Globus pallidus (tissue), 1 donor: ENCODE measurements at regions not wholly inside any gene's neighbourhood (a gene's known extent, or its start where the extent isn't known, plus 50 kb on each side); places are given as distances from the start of the nearest gene placed in this dataset.
"Not testable (repeated sequence)": the region's sequence is repeated elsewhere in the genome, so short reads cannot be mapped to it uniquely, and the experiment has no call there.

Source experiments
- DNase-seq: peaks from one replicate; pipeline ENCODE4 v3.0.0-alpha.2; 2015; ENCODE audit warnings: low spot score

DNA sequence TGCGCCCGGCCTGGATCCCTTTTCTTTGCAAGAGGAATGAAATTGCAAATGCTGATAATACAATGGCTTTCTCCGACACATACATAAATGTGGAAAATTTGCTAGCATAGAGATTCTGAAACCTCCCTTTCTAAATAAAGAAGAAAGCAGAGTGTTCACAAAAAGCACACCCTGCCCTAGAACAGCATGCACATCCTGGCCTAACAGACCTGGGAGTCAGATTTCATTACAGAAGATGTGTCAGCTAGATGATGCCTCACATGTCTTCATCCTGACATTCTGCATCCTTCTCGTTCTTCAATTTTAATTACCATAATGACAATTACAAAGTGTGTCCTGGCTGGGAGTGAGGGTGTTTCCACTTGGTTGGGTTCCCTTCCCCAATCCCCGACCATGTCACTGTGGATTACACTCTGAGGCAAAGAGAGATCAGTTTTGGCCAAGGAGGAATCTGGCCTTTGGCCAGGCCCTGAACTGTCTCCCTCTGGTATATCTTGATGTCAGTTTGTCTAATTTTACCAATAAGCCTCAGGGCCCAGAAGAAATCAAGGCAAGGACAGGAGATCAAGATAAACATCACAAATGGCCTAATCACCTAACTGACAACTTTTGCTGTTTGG lies 104.9 kb upstream of the SPATA12 start:
- no peak for DNase-seq

DNA sequence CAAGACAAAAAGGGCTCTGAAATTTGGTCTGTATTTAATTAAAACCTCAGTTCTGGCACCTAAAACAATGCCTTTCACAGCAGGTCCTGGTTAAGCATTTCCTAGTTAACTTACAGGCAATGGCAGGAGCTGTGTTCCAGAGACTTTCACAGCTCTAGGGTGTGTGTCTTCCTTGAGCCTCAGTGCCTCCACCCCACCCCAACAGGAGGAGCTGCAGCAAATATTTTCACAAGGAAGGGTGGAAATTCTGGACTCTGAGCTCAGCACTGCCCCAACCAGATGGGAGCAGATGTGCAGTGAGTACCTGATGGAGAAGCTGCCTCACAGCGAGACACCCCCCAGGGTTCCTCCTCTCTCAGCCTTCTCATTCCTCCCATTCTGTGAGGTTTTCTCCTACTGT lies 106.3 kb upstream of the SPATA12 start:
- DNase-seq = no peak

DNA sequence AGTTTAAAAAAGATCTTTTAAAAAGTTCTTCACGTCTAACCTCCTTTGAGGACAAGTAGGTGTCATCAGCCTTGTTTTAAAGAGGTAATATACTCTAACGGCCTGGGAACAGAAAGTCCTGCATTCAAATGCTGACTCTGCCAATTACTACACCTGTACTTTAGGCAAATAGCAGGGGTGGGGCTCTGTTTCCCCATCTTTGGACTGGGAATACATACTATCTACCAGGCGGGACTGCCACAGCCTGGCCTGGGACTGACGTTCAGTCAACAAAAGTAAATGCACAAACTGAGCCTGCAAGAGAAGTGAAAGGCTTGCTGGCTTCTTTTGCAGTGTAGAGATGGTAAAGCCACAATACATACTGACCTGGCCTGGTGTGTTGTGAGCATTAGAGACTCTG lies 107.6 kb upstream of the SPATA12 start:
- no peak for DNase-seq

DNA sequence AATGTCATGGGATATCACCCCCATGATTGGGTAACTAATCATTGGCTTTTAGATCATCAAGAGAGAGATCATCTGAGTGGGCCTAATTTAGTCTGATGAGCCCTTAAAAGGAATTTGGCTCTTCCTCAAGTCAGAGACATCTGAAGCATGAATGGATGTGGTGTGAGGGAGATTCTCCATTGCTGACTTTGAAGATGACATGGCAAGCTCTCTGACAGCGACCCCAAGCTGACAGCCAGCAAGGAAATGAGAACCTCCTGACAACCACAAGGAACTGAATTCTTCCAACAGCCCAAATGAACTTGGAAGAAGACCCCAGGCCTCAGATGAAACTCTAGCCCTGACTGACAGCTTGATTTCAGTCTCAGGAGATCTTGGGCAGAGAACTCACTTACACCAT lies 108.4 kb upstream of the SPATA12 start:
- DNase-seq = no peak

DNA sequence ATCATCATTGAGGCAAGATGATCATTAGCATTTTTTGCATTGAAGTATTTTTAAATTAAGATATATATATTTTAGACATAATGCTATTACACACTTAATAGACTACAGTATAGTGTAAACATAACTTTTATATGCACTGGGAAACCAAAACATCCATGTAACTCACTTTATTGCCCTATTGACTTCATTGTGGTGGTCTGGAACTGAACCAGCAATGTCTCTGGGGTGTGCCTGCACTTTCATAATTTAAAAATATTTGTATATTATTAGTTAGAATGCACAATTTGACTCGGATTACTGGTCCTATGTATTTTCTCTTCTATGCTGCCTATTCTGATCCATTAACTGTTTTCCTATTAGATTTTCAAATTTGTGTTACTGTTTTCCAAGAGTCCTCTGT lies 109.1 kb upstream of the SPATA12 start:
- no peak for DNase-seq

DNA sequence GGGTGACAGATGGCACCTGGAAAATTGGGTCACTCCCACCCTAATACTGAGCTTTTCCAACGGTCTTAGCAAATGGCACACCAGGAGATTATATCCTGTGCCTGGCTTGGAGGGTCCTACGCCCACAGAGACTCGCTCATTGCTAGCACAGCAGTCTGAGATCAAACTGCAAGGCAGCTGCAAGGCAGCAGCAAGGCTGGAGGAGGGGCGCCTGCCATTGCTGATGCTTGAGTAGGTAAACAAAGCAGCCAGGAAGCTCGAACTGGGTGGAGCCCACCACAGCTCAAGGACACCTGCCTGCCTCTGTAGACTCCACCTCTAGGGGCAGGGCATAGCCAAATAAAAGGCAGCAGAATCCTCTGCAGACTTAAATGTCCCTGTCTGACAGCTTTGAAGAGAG lies 115.1 kb upstream of the SPATA12 start:
- not testable (repeated sequence) for DNase-seq

DNA sequence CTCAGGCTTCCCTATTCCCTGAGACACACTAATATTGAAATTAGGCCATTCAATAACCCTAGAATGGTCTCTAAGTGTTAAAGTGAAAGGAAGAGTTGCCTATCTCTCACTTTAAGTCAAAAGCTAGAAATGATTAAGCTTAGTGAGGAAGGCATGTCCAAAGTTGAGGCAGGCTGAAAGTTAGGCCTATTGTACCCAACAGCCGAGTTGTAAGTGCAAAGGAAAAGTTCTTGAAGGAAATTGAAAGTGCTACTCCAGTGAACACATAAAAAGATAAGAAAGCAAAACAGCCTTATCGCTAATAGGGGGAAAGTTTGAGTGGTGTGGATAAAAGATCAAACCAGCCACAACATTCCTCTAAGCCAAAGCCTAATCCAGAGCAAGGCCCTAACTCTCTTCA lies 117.9 kb upstream of the SPATA12 start:
- DNase-seq = no peak

DNA sequence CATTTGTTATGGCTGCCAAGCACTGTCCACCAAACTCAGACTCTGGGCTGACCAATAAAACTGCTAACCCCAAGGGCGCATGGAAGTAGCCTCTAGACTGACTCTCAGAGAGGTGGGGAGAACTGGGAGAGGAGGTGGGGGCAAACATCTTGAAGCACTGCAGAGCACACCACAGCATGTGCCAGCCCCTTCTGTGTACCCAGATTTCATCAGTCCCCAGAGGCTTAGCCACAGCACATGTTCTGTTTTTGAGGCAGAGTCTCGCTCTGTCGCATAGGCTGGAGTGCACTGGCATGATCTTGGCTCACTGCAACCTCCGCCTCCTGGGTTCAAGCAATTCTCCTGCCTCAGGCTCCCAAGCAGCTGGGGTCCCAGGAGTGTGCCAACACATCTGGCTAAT lies 119.5 kb upstream of the SPATA12 start:
- no peak for DNase-seq

DNA sequence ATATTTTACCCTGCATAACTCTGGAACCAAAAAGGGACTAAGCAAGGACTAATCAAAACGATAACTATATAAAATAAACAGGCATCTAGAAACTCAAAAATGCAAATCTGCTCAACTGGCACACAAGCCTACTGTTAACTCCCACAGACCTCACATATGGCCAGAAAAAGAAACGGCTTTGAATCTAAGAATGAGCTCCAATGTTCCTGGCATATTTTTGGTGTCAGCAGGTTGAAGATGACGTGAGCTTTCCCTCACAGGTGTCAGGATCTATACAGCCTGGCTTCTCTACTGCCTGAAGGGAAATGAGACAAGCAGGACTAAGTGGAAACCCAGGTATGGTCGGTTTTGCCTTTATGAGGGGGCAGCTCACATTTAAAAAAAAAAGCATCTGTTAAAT lies 120.1 kb upstream of the SPATA12 start:
- DNase-seq = no peak

DNA sequence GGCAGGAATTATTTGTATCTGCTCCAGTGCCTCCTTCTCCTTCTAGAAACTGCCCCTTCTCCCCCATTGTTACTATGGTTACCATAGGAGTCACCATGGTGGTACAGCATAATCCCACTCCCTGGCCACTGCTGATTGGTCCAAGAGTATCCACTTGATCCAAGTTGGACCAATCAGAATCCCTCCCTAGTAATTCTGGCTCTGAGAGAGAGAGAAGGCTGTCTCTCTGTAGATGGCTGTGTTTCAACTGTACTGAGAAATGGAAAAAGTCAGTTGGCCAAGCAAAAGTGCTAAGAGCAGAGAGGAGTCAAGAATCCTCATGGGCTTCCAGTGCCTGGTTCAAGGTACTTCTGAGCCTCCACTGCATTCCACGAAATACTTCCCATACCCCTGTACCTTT lies 120.6 kb upstream of the SPATA12 start:
- DNase-seq = no peak

DNA sequence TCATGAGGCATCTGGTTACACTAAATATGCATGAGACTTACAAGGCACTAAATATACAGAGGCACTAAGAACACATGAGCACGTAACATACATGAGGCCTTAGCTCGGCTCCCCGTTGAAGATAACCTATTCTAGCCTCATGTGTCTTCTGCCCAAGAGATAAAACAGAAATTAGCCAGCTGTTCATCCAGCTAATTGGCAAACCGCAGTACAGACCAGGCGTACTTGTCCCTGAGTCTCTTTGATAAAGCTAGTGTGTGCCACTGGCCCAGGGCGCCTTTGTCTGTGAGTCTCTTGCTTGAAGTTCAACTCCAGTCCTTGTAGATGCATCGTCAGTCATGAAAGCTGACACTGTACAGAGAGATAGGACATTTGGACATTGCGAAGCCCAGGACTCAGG lies 121.9 kb upstream of the SPATA12 start:
- no peak for DNase-seq

DNA sequence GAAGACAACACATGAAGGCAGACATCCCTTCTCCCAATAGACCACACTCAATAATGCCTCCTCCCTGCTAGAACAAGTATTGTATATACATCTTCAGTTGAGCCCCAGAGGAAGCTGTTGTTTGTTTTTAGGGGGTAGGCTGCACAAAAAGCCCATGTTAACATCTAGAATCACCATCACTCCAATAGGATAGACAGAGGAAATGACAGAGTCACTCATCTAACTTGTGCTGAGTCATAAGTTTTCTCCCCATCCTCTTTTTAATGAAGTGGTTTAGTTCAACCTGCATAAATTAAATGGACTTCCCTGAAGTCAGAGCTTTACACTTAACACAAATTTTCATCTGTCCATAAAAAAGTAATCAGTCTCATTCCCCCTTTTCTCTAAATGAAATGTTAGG lies 122.9 kb upstream of the SPATA12 start:
- no peak for DNase-seq

DNA sequence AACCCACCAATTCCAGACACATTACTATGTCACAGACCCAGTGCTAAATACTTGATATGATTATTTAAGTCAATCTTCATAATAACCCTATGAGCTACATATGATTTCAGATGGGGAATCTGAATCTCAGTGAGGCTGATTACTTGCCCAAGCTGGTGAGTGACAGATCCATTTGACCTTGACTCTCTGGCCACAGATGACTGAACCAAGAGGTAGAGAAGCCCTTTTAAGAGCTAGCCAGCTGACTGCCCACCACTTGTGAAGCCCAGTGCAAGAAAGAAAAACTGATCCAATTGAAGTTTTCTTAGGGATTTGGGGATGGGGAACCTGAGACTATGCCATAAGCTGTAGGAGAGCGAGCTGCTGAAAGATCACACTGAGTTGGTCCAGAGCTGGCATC lies 124.7 kb upstream of the SPATA12 start:
- DNase-seq = no peak

DNA sequence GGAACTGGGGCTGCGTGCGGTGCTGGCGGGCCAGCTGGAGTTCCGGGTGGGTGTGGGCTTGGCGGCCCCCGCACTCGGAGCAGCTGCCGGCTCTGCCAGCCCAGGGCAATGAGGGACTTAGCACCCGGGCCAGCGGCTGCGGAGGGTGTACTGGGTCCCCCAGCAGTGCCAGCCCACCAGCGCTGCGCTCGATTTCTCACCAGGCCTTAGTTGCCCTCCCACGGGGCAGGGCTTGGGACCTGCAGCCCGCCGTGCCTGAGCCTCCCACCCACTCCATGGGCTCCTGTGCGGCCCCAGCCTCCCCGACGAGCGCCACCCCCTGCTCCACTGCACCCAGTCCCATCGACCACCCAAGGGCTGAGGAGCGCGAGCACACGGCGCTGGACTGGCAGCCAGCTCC lies 126.0 kb upstream of the SPATA12 start:
- DNase-seq = not testable (repeated sequence)

DNA sequence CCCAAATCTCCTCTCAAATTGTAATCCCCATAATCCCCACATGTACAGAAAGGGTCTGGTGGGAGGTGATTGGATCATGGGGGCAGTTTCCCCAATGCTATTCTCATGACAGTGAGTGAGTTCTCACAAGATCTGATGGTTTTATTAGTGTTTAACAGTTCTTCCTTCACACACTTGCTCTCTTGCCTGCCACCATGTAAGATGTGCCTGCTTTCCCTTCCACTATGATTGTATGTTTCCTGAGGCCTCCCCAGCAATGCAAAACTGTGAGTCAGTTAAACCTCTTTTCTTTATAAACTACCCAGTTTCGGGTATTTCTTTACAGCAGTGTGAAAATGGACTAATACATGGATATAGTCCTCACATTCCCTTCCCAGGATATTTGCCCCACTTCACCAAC lies 126.7 kb upstream of the SPATA12 start:
- no peak for DNase-seq

DNA sequence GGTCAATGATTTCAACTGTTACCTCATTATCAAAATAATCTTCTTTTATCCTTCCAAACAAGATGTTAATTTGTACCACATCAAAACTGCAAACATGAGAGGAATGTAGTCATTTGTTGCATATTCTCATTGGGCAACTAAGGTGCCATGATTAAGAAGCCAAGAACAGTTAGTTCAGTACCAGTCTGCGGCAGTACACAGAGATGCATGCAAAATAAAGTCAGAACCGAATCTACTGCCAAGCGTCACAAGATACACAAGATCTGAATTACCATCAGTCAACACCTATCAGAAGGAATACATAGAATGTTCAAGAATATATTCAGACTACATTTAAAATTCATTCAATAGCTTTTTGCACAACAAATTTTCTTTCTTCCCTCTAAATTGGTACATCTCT lies 127.6 kb upstream of the SPATA12 start:
- no peak for DNase-seq

DNA sequence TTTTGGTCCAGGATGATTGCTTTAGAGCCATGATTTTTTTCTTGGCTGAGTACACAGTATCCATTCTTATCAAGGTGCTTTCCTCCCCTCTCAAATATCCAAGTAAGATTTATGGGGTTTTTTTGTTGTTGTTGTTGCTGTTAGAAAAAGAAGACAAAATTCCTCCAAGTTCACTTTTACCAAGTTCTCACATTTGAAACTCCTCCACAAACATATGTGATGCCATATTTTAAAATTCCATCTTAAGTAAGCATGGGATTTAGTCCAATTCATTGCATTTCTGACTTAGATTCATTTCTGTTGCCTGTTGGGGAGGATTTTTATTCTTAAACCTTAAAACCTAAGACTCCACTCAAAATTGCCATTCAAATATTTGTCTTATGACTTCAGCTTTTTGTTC lies 128.6 kb upstream of the SPATA12 start:
- DNase-seq = no peak

DNA sequence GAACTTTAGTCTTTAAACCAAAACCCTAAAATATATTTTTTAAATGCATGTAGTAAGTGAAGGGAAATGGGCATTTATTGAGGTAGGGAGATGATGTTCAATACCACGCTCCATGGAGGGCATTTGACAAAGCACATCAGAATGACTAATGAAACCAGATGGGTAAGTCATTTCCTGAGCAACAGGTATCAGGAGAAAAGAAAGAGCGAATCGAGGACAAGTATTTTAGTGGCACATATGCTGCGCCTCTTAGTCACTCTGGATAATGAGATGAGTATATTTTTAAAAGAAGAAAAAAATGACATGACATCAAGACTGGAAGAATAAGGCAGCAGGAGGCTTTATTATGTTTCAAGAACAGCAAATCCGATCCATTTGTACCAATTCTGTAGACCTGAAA lies 129.0 kb upstream of the ARHGEF3 start:
- DNase-seq = no peak

DNA sequence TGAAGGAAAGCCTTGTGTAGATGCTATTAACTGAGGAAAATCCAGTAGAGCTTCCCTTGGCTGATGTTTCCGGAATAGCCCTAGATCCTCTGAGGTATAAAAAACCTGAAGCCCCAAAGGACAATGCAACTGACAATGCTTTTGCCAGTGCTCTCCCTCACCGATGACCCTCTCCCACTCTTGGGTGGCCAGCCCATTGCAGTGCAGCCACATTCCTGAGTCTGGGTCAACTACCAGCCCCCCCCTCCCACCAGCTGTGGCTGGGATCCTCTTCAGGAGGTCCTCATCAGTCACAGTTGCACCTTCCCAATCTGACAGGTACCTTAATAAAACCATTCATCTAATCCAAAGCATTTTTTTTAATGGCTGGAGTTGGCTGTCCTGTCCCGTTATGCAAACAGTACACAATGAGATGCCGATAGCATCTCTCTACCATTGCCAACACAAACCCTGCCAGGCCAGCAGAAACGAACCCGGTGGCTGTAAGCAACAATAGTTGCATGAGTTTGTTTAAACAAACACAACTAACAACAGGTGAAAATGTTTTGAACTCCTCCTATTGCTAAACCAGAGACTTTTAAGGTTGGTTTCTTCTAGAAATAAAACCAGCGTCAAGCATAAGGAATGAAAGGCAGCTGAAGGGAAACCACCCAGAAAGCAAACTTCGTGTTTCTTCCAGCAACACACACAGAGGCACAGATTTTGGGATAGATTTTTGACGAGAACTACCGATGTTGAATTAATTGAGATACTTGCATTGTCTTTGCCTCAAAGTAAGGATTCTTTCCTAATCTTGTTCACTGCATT lies 128.3 kb upstream of the ARHGEF3 start:
- DNase-seq = no peak

DNA sequence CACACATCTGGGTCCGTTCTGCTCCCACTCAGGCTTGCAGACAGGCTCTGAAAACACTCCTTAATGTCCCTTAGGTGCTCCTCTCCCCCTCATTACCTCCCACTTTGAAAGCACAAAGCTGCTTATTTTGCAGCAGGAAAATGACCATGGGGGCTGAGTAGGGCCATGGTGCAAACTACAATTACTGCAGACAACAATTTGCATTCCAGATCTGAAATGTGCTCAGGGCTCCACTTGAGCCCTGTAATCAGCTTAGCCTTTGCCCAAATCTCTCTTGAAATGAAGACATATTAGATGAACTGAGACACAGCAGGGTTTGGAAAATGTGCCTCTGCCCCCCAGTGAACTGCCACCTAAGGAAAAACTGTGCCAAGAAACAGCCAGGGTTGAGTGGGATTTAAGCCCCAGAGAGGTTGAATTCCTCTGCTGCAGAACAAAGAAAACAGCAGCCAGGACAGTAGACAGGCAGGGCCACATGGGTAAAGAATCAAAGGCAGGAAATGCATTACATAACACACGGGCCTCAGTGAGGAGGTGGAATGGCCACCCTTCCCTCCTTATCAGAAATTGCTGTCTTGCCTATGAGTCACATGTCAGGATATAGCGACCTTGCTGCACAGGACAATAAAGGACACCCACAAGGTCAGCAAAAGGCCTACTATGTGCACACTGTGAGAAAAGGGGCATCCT lies 126.8 kb upstream of the ARHGEF3 start:
- no peak for DNase-seq

DNA sequence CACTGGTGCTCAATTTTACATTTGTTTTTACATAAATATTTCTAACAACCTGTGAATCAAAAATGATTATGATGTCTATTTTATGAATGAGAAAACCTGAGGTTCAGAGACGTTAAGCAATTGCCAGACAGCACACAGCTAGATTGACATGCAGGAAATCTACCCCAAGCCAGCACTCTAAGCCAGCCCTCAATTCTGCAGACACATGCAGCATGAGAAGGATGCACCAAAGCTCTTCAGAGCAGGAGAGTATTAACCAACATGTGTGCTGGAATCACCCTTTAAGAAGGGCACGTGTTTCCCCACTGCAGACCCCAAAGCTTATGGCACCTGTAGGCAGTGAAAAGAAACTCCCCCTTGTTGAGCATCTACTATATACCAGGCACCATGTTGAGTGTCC lies 126.1 kb upstream of the ARHGEF3 start:
- DNase-seq = no peak

DNA sequence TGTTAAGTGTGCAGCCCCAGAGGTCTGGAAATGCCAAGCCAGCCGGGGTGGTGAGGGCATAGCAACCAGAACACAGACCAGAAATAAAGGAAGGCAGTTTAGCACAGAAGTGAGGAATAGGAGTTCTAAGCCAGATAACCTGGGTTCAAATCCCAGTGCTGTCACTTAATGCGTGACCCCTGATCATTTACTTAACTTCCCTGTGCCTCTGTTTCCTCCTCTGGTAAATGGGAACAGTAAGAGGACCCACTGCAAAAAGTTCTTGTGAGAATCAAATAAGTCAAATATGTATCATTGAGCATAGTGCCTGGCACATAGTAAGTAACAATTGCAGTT lies 125.2 kb upstream of the ARHGEF3 start:
- no peak for DNase-seq

DNA sequence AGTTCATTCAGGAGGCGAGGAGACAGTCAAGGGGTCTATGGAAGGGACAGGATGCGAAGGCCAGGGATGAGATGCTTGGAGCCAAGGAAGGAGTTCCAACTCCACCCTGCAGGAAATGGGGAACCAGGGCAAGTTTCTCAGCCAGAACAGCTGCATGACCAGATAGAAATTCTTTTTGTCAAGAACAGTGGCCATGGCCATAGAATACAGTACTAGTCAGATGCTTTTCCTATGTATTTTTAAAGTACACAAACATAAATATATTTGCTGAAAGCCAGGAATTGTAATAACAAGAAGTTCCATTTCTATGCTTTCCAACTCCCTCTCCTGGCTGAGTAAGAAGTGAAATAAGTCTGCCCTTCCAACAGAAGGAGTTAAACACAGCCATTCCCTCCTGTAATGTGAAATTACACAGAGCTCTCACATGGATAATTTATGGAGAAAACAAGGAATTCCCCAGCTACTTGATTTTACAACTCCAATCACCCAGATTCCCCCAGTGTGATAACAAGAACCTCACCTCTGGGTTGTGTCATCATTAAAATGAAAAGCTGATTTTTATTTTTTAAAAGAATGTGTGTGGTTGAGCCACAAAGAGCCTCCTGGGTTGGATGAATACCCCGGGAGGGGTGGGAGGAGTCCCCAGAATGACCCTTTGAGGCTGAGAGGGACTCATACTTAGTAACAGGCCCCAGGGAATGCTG lies 124.6 kb upstream of the ARHGEF3 start:
- no peak for DNase-seq
